ENCODE measurements at regions not wholly inside any gene's neighbourhood (a gene's known extent, or its start where the extent isn't known, plus 50 kb on each side); places are given as distances from the start of the nearest gene placed in this dataset.

DNA sequence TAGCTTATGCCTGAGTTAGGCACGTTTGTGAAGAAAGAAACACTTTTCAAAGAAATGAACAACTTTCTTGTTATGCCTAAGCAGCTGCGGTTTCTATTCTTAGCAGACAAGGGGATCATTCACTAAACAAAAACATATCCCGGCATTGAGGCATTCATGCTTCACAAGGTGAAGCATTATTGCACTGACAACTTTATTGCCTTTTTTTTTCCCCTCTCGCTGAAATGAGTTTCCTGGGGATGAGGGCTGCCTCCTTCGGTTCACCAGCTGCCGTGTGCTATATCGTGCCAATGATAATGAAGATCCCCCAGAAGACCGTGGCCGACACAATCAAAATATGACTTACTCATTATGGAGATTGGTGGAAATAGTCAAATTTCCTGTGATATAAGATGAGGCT is 288.2 kb upstream of the ST6GAL2 start:
- TF ChIP-seq GATA2 (IDR thresholded peaks at IDR 0.05; ENCODE audit: low read depth, low read length) (no peak), GATA3 (IDR thresholded peaks at IDR 0.05; ENCODE audit: low read depth, low read length) (no peak)

All from SH-SY5Y (cell line).